Neural cell (in vitro differentiated cells): ENCODE measurements at regions not wholly inside any gene's neighbourhood (a gene's known extent, or its start where the extent isn't known, plus 50 kb on each side); places are given as distances from the start of the nearest gene placed in this dataset.

Experiments
- H2AFZ ChIP-seq: fragments of 200-600, 300-800 bp; sonication (generic), shearing (Covaris generic); 2 replicates; pipeline ENCODE4 v1.6.0; 2014; ENCODE audit warnings: low read depth, mild to moderate bottlenecking, antibody characterized with exemption, low read length, moderate library complexity
- H3F3A ChIP-seq: fragments of 200-600 bp; shearing (Covaris generic); 2 replicates; pipeline ENCODE4 v1.6.1; 2016; ENCODE audit warnings: mild to moderate bottlenecking, moderate library complexity, mixed read lengths, antibody characterized with exemption, low read length; ENCODE audit not compliant: insufficient read depth, poor library complexity, severe bottlenecking
- H3K27ac ChIP-seq: fragments of 200-600, 300-800 bp; sonication (generic), shearing (Covaris generic); 2 replicates; pipeline ENCODE4 v1.5.1; 2014; ENCODE audit warnings: mild to moderate bottlenecking, low read length, moderate library complexity
- H3K27me3 ChIP-seq: fragments of 300-800, 200-600 bp; sonication (generic), shearing (Covaris generic); 2 replicates; pipeline ENCODE4 v1.6.0; 2014; ENCODE audit warnings: mild to moderate bottlenecking, low read depth, low read length, moderate library complexity; ENCODE audit not compliant: insufficient read depth
- H3K36me3 ChIP-seq: fragments of 300-800, 200-600 bp; sonication (generic), shearing (Covaris generic); 2 replicates; pipeline ENCODE4 v1.5.1; 2014; ENCODE audit warnings: mild to moderate bottlenecking, antibody characterized with exemption, low read length, moderate library complexity; ENCODE audit not compliant: insufficient read depth
- H3K4me2 ChIP-seq: fragments of 300-800, 200-600 bp; sonication (generic), shearing (Covaris generic); 2 replicates; pipeline ENCODE4 v1.6.0; 2014; ENCODE audit warnings: mild to moderate bottlenecking, low read length
- H3K4me3 ChIP-seq: fragments of 300-800, 200-600 bp; sonication (generic), shearing (Covaris generic); 2 replicates; pipeline ENCODE4 v1.5.1; 2014; ENCODE audit warnings: mild to moderate bottlenecking, low read length, moderate library complexity
- H3K79me2 ChIP-seq: fragments of 200-600 bp; shearing (Covaris generic); replicated peaks from 2 replicates; pipeline ENCODE4 v1.6.0; 2014; ENCODE audit warnings: mild to moderate bottlenecking, low read length, moderate library complexity; ENCODE audit not compliant: insufficient read depth
- H3K9ac ChIP-seq: fragments of 300-800, 200-600 bp; sonication (generic), shearing (Covaris generic); 2 replicates; pipeline ENCODE4 v1.6.1; 2016; ENCODE audit warnings: mild to moderate bottlenecking, low read length, mixed read lengths
- H3K9me2 ChIP-seq: fragments of 200-600 bp; shearing (Covaris generic); 2 replicates; pipeline ENCODE4 v1.6.1; 2016; ENCODE audit warnings: mild to moderate bottlenecking, low read length, mixed read lengths; ENCODE audit not compliant: insufficient read depth
- H3K9me3 ChIP-seq: fragments of 200-600, 300-800 bp; sonication (generic), shearing (Covaris generic); 2 replicates; pipeline ENCODE4 v1.6.1; 2016; ENCODE audit warnings: mild to moderate bottlenecking, mixed run types, low read length, moderate library complexity, mixed read lengths
- H4K20me1 ChIP-seq: fragments of 200-600 bp; shearing (Covaris generic); 2 replicates; pipeline ENCODE4 v1.6.1; 2016; ENCODE audit warnings: mild to moderate bottlenecking, mixed run types; ENCODE audit not compliant: insufficient read depth
- EP300 ChIP-seq: fragments of 450-650 bp; conservative IDR thresholded peaks from 2 replicates; pipeline ENCODE4 v1.6.1; 2014; ENCODE audit warnings: antibody characterized with exemption, mild to moderate bottlenecking, moderate library complexity; ENCODE audit not compliant: poor library complexity, severe bottlenecking
- EZH2 ChIP-seq: fragments of 200-600, 300-800 bp; shearing (Covaris generic), sonication (generic); IDR thresholded peaks from 2 replicates; pipeline ENCODE4 v1.6.1; 2014; ENCODE audit warnings: antibody characterized with exemption, low read length, borderline replicate concordance, mild to moderate bottlenecking; ENCODE audit not compliant: insufficient read depth, poor library complexity, severe bottlenecking
- MXI1 ChIP-seq: fragments of 450-650 bp; conservative IDR thresholded peaks from 2 replicates; pipeline ENCODE4 v1.6.1; 2014; ENCODE audit warnings: antibody characterized with exemption, mild to moderate bottlenecking; ENCODE audit not compliant: poor library complexity, severe bottlenecking
- POLR2AphosphoS5 ChIP-seq: IDR thresholded peaks from 2 replicates; pipeline ENCODE4 v1.6.1; 2012
- RAD21 ChIP-seq: fragments of 450-650 bp; conservative IDR thresholded peaks from 2 replicates; pipeline ENCODE4 v1.6.1; 2014; ENCODE audit warnings: antibody characterized with exemption, mild to moderate bottlenecking, moderate library complexity
- REST ChIP-seq: IDR thresholded peaks from 2 replicates; pipeline ENCODE4 v1.6.1; 2012; ENCODE audit warnings: borderline replicate concordance
- SMC3 ChIP-seq: fragments of 450-650 bp; conservative IDR thresholded peaks from 2 replicates; pipeline ENCODE4 v1.6.1; 2014; ENCODE audit warnings: antibody characterized with exemption, mild to moderate bottlenecking, moderate library complexity; ENCODE audit not compliant: poor library complexity
- TAF1 ChIP-seq: IDR thresholded peaks from 2 replicates; pipeline ENCODE4 v1.6.1; 2012; ENCODE audit warnings: low read depth
- TF ChIP-seq, protein P1 (sequence below): fragments of 450-650 bp; IDR thresholded peaks from 2 replicates; pipeline ENCODE4 v1.5.1; 2014; ENCODE audit warnings: antibody characterized with exemption, mild to moderate bottlenecking, moderate library complexity; ENCODE audit not compliant: poor library complexity, severe bottlenecking

DNA sequence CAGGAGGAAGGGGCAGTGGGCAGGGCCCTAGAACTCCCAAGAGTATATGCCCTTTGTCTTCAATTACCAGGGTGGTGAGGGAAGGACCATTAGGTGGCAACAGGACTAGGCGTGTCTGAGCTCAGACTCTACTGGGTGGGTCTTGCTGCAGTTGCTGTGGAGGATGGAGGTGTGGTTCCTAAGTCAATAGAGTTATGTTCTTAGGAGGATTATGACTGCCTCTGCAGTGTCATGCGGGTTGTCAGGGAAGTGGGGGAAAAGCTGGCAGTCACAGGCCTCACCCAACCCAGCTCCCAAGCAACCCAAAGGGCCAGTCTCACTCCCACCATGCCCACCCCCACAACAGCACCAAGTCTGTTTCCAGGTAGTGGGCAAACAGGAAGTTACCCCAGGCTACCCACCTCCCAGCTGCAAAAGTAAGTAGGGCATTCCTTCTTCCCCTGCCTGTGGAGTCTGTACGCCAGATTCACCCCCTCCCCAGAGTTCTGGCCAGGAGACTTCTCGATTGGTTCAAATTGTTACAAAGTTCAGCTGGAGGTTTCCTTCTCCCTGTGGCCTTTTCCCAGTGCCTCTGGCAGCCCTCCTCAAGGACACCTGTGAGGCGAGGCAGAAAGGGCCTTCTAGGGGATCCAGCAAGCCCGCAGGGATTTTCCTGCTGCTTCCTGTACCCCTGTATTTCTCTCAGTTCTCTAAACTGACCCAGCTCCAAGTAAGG lies 145.3 kb downstream of the HINT1 start:
- TF ChIP-seq SMC3 (no peak), REST (no peak), RAD21 (no peak), EP300 (no peak), TAF1 (no peak)
- no peaks in the 10 kb centered on the region for H3F3A ChIP-seq

GRCh38 chr5:131019111-131019510 lies 145.9 kb downstream of the HINT1 start:
- no peak for TF ChIP-seq MXI1
- no peak for TF ChIP-seq EP300
- no peak for TF ChIP-seq TAF1
- no peak for TF ChIP-seq REST
- TF ChIP-seq POLR2AphosphoS5, result no peak
- TF ChIP-seq, protein P1, sequence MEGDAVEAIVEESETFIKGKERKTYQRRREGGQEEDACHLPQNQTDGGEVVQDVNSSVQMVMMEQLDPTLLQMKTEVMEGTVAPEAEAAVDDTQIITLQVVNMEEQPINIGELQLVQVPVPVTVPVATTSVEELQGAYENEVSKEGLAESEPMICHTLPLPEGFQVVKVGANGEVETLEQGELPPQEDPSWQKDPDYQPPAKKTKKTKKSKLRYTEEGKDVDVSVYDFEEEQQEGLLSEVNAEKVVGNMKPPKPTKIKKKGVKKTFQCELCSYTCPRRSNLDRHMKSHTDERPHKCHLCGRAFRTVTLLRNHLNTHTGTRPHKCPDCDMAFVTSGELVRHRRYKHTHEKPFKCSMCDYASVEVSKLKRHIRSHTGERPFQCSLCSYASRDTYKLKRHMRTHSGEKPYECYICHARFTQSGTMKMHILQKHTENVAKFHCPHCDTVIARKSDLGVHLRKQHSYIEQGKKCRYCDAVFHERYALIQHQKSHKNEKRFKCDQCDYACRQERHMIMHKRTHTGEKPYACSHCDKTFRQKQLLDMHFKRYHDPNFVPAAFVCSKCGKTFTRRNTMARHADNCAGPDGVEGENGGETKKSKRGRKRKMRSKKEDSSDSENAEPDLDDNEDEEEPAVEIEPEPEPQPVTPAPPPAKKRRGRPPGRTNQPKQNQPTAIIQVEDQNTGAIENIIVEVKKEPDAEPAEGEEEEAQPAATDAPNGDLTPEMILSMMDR, result no peak
- no peak for TF ChIP-seq EZH2
- TF ChIP-seq SMC3, result no peak
- TF ChIP-seq RAD21, result no peak
- H3K27me3 ChIP-seq, result no peaks in the 10 kb centered on the region
- no peak overlapping the region for H3K27ac ChIP-seq
- no peaks in the 10 kb centered on the region for H3K9me3 ChIP-seq
- no peaks in the 10 kb centered on the region for H3K79me2 ChIP-seq
- H3K4me3 ChIP-seq, result no peak overlapping the region
- H4K20me1 ChIP-seq, result no peaks in the 10 kb centered on the region
- no peak overlapping the region for H3K4me2 ChIP-seq
- no peaks in the 10 kb centered on the region for H3K36me3 ChIP-seq
- no peak overlapping the region for H3K9ac ChIP-seq
- H3F3A ChIP-seq, result no peaks in the 10 kb centered on the region
- H3K9me2 ChIP-seq, result no peaks in the 10 kb centered on the region
- H2AFZ ChIP-seq, result no peak overlapping the region

More for the DNA sequence above, 145.3 kb downstream of the HINT1 start:
- H3K9me3 ChIP-seq, result no peaks in the 10 kb centered on the region
- no peaks in the 10 kb centered on the region for H3K27me3 ChIP-seq
- H4K20me1 ChIP-seq, result no peaks in the 10 kb centered on the region
- H3K9me2 ChIP-seq, result no peaks in the 10 kb centered on the region
- H3K4me3 ChIP-seq, result no peak overlapping the region
- H3K4me2 ChIP-seq, result no peak overlapping the region
- no peaks in the 10 kb centered on the region for H3K79me2 ChIP-seq
- no peak overlapping the region for H3K9ac ChIP-seq
- H2AFZ ChIP-seq, result no peak overlapping the region
- H3K27ac ChIP-seq, result no peak overlapping the region
- no peaks in the 10 kb centered on the region for H3K36me3 ChIP-seq
